Ovary (tissue), 3 donors: ENCODE measurements at regions not wholly inside any gene's neighbourhood (a gene's known extent, or its start where the extent isn't known, plus 50 kb on each side); places are given as distances from the start of the nearest gene placed in this dataset.

Source experiments
- CTCF ChIP-seq, 3 donors: fragments of 450-650 bp in 2 of 3; fragments of 200-600 bp in 1 of 3; IDR thresholded peaks; one replicate each; pipeline versions ENCODE4 v1.5.1 to v1.8.0; 2016 to 2022; ENCODE audit warnings: antibody characterized with exemption in 3 of 3, mild to moderate bottlenecking in 1 of 3
- POLR2A ChIP-seq: fragments of 450-650 bp; IDR thresholded peaks from one replicate; pipeline ENCODE4 v1.6.1; 2017; ENCODE audit warnings: antibody characterized with exemption, mild to moderate bottlenecking, moderate library complexity
- donor health status: DM: no; HTN: no; CAD: no.

- TF ChIP-seq CTCF (IDR thresholded peaks at IDR 0.05) (no peak), POLR2A (no peak)
Measured at GRCh38 chr15:60280259-60280658, 117.5 kb downstream of the ANXA2 start.
